HL-60 (cell line): ENCODE measurements at regions not wholly inside any gene's neighbourhood (a gene's known extent, or its start where the extent isn't known, plus 50 kb on each side); places are given as distances from the start of the nearest gene placed in this dataset.

Experiments used
- DNase-seq, 2 experiments: peaks; one replicate each; pipeline ENCODE4 v3.0.0-alpha.2; 2010 to 2020; ENCODE audit warnings: low read depth in 1 of 2, low spot score in 1 of 2
- H3K27ac ChIP-seq: fragments of 250-450 bp; sonication (Bioruptor Pico); replicated peaks from 2 replicates; pipeline ENCODE4 v1.5.1; 2020; ENCODE audit warnings: mild to moderate bottlenecking, moderate library complexity
- H3K27me3 ChIP-seq: fragments of 250-450 bp; sonication (Bioruptor Pico); 2 replicates; pipeline ENCODE4 v1.5.1; 2021; ENCODE audit warnings: mild to moderate bottlenecking, moderate library complexity; ENCODE audit not compliant: insufficient read depth, poor library complexity, severe bottlenecking
- H3K4me3 ChIP-seq: replicated peaks from 2 replicates; pipeline ENCODE4 v1.5.1; 2011; ENCODE audit warnings: mild to moderate bottlenecking, control low read depth, low read length; ENCODE audit not compliant: insufficient read depth
- CTCF ChIP-seq: IDR thresholded peaks from one replicate; pipeline ENCODE4 v1.5.1; 2011; ENCODE audit warnings: low read length, control low read depth, inconsistent platforms; ENCODE audit not compliant: insufficient read depth
- GABPA ChIP-seq: IDR thresholded peaks from 2 replicates; pipeline ENCODE4 v1.6.1; 2012; ENCODE audit warnings: low read depth
- POLR2AphosphoS5 ChIP-seq: IDR thresholded peaks from 2 replicates; pipeline ENCODE4 v1.6.1; 2012; ENCODE audit warnings: low read depth
- REST ChIP-seq: IDR thresholded peaks from 2 replicates; pipeline ENCODE4 v1.6.1; 2012; ENCODE audit warnings: low read depth; ENCODE audit not compliant: insufficient replicate concordance
- SPI1 ChIP-seq: IDR thresholded peaks from 2 replicates; pipeline ENCODE4 v1.6.1; 2012; ENCODE audit warnings: low read depth, mild to moderate bottlenecking, borderline replicate concordance

GRCh38 chr7:52961084-52961483 lies 74.3 kb upstream of the POM121L12 start:
- no peak for TF ChIP-seq GABPA
- no peak for TF ChIP-seq POLR2AphosphoS5
- no peak for TF ChIP-seq CTCF
- TF ChIP-seq SPI1: no peak
- TF ChIP-seq REST: no peak
- Histone ChIP-seq H3K27me3 (no peaks in the 10 kb centered on the region), H3K27ac (no peak overlapping the region), H3K4me3 (no peak overlapping the region)
- no peak for DNase-seq

GRCh38 chr7:52959878-52960660 lies 75.4 kb upstream of the POM121L12 start:
- TF ChIP-seq CTCF (no peak), POLR2AphosphoS5 (no peak), GABPA (no peak), REST (no peak), SPI1 (no peak)

GRCh38 chr7:52959336-52959735 lies 76.1 kb upstream of the POM121L12 start:
- no peak overlapping the region for H3K27ac ChIP-seq

More at GRCh38 chr7:52959878-52960660, 75.4 kb upstream of the POM121L12 start:
- DNase-seq: no peak
- Histone ChIP-seq H3K27ac (no peak overlapping the region), H3K27me3 (no peaks in the 10 kb centered on the region), H3K4me3 (no peak overlapping the region)

More at GRCh38 chr7:52959336-52959735, 76.1 kb upstream of the POM121L12 start:
- Histone ChIP-seq H3K27me3 (no peaks in the 10 kb centered on the region), H3K4me3 (no peak overlapping the region)
- DNase-seq: no peak
- TF ChIP-seq CTCF (no peak), SPI1 (no peak), GABPA (no peak), POLR2AphosphoS5 (no peak), REST (no peak)
